ENCODE measurements at regions not wholly inside any gene's neighbourhood (a gene's known extent, or its start where the extent isn't known, plus 50 kb on each side); places are given as distances from the start of the nearest gene placed in this dataset.

DNA sequence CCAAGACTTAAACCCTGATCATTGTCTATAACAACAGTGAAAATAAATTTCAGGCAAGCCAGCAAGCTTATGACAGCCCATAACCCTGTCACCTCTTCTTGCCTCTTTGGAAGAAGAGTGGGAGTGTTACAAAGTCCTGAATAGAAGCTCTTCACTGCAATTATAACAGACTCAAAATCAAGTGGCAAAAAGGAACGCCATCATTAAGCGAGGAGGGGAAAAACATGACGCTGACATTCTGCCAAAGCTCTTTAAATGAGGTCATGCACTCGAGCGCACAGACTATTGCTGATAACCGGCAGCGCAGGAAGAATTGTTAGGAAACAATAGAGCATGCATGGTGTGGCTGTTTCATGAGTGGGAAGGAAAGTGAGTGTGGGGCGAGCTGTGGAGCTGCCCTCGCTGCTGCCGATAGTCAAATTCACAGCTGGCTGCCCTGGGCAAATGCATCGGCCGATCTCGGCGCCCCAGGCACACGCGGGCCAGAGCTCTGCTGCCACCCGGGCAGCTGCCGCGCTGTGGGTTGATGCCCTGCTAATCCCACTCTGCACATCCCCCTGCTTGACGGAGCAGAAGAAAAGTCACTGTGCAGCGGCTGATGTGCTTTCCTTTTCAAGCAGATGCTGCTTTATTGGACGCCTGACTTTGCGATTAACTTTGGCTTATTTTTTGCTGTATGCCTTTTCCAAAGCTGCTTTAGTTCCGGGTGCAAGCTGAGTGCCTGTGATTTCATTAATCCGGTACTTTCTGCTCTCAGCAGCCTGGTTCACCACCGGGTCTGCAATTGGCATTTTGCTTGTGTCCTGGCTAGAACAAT lies 102.4 kb upstream of the ST6GALNAC5 start:
- DNase-seq = no peak

DNA sequence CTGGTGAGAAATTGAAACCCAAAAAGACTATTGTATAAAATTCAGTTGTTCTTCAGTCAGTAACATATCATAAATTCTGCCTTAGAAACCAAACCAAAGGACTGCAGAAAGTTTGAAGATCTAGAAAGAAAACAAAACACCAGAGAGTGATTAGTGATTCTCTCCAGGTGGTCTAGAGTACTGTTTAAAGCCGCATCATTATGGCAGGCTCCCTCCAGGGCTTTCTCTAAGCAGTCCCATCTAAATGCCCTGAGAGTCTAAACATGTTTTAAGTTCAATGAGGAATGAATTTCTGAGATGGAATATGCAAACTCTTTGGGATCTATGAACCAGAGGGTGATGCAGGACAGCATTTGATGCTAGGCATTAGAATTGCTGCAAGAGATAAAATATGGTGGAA lies 100.9 kb upstream of the ST6GALNAC5 start:
- no peak for DNase-seq

DNA sequence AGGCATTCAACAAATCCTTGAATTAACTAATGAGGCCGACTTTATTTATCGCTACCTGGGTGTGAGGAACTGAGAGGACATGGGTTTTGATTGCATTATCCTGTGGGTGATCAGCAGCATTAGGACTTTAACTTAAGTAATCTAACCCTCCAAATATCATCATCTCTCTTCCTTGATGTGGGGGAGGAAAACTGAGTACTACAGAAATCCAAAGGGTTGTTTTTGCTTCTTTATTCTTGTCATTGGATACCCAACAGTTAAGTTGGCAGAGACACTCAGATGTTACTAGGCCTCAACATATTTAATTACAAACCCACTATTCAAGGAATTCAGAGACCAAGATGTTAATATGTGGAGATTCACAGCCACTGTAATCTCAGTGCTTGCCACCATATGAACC lies 97.4 kb upstream of the ST6GALNAC5 start:
- DNase-seq = no peak

DNA sequence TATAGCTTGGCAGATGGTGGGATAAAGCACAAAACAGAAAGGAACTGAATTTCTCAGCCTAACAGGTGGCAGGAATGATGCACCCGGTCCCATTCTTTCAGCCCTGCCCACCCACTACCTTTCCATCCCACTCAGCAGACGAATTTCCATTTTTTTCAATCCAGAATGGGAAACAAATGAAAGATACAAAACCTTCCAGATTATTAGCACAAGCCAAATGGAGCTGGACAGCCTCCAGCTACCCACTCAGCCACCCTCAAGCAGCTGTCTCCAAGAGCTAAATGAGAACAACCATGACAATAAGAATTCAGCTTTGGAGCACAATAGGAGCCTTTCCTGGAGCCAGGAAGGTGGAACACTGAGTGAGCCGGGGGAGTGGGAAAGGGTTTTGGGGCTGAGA lies 96.3 kb upstream of the ST6GALNAC5 start:
- no peak for DNase-seq

DNA sequence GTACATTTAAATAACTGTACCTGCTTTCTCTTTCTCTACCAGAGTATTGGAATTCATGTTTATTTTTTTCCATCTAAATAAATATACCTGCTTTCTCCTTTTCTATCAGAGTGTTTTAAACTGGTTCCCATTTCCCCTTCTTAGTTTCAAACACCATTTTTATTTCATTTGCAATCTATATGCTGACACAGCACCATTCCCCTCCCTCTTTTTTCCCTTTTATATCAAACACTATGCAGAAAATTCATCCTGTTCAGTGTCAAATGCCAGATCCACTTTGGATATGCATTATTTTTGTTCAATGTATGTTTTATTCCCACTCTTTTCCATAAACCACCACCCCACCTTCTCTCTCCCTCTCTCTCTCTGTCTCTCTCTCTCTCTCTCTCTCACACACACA lies 85.8 kb upstream of the ST6GALNAC5 start:
- no peak for DNase-seq

DNA sequence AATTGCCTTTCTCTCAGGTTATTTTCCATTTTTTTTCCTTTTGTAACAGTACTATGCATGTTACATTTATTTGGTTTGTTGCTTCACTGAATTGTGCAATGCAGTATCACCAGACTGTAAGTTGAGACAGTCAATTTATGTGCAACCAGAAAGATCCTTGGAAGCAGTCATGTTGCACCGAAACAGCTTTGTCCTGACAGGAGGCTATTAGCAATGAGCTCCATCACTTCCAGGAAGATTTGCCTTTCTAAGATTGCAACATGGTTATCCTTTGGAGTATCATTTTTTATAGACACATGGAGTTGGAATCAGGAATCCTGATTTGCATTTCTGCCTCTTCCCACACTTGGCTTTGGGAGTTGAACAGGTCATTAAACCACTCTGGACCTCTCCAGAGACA lies 84.5 kb upstream of the ST6GALNAC5 start:
- no peak for DNase-seq

DNA sequence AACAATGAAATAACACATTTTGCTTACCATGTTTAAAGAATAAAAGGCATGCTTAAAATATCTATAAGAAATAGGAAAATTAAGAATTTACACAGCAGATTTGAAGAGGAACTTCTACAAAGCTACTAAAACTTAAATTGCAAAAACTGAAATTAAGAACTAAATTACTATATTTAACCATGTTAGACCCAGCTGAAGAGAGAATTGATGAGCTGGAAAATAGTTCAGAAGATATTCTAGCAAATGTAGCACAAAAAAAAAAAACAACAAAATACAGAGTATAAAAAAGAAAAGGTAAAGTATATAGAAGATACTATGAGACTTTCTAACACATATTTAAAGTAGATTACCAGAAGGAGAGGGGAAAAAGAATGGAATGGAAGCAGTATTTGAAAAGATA lies 82.8 kb upstream of the ST6GALNAC5 start:
- no peak for DNase-seq

DNA sequence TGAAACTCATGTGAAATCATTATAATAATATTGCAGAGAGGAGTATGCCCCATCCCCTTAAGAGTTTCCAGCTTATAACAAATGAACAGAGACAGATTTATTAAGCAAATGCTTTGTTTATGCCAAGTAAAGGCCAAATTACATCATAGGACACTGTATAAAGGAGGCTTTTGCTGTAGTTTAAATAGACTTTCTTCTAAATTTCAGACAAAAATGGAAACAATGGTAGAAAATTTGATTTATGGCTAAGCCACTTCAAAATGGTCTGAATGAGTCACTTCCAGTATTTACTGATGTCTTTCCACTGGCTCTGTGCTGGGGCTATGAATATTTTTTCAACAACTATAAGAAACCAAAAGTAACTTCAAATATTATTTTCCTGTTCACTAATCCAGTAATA lies 81.1 kb upstream of the ST6GALNAC5 start:
- DNase-seq = no peak

DNA sequence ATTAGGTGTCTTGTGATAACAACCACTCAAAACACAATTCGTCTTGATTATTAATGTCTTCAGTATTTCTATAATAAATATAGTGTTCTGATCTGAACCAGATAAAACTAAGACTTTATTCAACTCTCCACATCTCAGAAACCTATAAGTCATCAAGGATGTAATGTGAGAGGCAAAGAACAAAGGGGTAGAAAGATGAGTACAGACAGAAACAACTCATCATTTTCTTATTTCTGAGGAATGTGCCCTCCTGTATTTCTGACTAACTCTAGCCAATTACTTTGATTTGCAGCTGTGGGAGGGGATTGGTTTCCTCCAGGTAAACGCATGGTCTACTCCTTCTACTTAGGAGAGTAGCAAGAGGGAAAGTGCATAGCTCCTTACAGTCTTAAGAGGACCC lies 73.7 kb upstream of the ST6GALNAC5 start:
- no peak for DNase-seq

DNA sequence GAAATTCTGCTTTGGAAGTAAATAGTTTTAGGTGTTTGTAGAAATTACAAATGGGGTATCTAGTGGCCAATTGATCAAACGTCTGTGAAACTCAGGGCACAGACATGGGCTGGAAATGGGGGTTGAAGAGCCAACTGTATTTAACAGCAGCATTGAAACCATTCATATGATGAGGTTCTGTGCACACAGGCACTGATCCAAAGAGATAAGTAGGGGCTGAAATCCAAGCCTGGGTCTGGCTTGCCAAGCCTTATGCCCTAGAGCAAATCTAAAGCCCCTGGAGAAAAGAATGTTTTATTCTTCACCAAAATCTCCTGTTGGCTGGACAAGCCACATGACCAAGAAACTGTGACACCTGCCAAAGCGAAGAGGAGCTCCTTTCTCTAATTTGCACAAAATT lies 67.6 kb upstream of the ST6GALNAC5 start:
- DNase-seq = no peak

DNA sequence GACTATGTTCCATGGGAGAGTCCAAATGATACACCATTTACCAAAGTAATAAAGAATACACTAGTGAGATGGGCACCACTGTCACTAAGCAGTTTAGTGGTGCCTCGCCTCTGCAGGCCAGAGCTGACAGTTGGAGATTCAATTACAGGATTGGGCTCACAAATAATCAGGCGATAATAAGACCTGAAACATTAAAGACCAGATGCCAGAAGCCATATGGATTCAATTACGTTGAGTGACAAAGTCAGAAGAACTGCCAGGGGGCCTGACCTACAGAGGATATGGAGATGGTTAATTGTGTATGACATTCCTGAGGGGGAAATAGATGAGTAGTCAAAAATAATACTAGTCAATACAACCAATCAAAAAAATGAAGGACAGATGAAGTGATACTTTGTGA lies 65.2 kb upstream of the ST6GALNAC5 start:
- DNase-seq = no peak

DNA sequence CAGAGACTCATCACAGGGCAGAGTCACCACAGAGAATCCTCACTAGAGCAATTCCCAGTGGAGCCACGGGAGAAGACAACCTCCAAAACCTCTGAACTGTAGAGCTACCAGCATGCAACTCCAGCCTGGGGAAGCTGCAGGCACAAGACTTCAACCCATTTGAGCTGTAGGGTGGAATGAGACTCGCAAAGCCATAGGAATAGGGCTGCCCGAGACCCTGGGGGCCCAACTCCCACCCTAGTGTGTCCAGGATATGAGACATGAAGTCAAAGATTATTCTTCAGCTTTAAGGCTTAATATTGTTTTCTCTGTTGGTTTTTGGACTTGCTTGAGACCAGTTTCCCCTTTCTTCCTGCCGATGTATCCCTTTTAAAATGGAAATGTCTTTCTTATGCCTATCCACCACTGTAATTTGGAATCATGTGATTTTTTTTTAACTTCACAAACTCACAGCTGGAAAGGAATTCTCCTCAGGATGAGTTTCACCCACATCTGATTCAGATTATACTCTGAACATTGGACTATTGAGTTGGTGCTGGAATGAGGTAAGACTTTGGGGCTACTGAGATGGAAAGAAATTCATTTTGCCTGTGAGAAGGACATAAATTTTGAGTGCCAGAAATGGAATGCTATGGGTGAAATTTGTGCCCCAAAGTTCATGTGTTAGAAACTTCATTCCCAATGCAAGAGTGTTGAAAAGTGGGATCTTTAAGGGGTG lies 59.6 kb upstream of the ST6GALNAC5 start:
- DNase-seq = no peak

Measured in stimulated activated CD4-positive, alpha-beta T cell treated with anti-CD3 and anti-CD28 coated beads, Interleukin-2, amount 100 ng/mL, for 24 hours (primary cell).